ENCODE measurements at regions not wholly inside any gene's neighbourhood (a gene's known extent, or its start where the extent isn't known, plus 50 kb on each side); places are given as distances from the start of the nearest gene placed in this dataset.
A peak's percentile ranks its signal among the peaks of the same experiment; 100 is the strongest.

DNA sequence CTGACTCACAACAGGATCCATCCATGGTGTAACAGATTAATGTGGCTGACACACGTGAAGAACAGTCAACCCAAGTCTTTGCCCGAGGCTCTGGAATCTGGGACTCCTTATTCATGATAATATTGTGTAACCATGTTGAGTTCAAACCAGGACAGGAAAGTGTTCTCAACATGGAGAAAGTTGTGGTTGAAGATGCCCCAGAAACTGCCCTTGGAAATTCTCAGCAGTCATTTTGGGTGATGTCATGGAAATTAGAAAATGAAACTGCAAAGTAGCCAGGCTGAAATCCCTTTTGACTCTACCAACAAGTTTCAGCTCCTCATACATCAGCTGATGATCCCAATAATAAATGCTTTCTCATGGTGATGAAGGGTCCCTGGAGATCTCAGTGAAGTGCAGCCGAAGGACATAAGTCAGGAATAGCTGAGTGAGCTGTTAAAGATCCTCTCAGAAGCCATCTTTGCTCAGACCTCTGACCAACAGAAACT lies 307.7 kb downstream of the TNS1 start:
- peak overlapping the region in 12 of 21 experiments; percentile 4 to 62 (median 23) for H3K27ac ChIP-seq

DNA sequence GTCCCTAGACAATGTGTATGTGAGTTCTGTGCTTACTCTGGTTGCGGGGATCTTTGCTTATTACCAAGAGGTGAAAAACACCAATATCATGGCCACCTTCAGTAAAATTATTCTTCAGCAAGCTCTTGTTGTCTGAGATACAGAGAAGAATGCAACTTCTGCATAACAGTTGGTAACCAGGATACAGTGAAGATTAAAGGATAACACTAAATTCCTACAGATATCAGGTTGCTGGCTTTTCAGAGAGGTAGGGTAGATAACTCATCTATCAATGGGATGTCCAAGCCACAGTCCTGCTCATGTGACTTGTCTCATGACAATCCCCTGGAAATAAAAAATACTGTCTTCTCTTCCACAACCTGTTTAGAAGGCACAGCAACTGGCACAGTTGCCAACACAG lies 308.5 kb downstream of the TNS1 start:
- H3K27ac ChIP-seq: peak overlapping the region in 5 of 21 experiments; percentile 4 to 62 (median 36)
- no peak overlapping the region for H3K4me3 ChIP-seq

More for the DNA sequence above, 307.7 kb downstream of the TNS1 start:
- no peak overlapping the region for H3K4me3 ChIP-seq

DNA sequence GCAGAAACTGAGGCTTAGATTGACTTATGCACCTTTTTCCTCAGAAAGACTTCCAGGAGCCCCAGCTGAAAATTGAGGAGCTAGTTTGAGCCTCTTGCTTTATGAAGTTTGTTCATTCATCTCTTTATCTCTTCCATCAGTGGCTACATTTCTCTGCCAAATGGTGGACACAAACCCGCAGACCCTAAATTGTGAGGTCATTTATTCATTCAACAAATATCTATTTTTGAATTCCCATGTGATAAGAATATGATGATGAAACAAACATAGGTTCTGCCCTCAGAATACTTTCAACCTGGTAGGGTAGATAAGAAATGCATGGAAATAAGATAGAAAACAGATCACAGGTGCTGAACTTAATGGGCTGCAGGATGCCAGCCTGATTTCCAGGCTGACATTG lies 309.4 kb downstream of the TNS1 start:
- peak overlapping the region in 1 of 21 experiments; percentile 30 for H3K27ac ChIP-seq
- H3K4me3 ChIP-seq: no peak overlapping the region

DNA sequence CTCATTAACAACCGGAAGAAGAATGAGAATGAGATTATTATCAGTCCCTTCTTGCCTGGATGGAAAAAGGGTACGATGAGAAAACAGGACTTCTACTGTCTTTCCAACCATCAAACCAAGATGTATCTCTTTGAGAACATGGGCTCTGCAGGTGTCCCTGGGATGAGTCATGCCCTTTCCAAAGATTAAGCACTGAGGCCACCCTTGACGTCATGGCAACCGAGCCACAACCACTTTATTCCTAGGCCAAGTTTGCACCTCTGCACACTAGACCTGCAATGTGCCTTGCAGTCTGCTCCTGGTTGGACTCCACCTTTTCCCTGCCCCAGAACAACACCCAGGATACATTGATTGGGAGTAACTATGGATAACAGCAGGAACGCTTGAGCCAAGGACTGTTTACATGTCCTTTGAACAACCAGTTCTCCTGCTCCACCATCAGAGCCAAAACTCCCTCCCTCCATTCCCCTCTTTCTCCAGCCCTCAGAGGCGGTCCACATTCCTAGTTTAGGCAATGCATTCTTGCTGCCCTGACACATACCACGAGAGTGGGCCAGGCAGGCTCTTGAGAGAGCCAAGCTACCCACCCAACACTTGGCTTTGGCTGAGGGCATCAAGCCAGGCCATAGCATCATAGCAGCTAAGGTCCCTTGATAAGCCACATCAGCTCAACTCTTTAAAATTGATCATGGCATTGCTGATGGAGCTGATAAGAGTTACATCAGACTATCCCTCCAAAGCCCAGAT lies 310.7 kb downstream of the TNS1 start:
- H3K27ac ChIP-seq: peak overlapping the region in 5 of 21 experiments; percentile 29 to 60 (median 44)
- no peak overlapping the region for H3K4me3 ChIP-seq

DNA sequence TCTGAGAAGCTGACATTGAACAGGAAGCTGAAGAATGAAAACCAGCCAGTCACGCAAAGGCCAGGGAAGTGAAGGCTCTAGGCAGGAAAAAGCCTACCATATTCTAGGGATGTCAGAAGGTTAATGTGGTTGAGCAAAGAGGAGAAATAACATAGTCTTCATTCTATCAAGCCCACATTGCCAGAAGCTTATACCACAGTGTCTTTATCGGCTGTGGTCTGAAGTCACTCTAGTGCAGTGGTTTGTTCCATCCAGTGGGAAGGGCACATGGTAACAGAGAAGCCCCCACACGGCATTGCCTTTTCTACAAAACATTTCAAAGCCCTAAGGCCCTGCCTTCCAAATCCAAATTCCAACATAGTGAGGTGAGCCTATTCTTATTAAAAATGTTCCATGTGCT lies 311.3 kb downstream of the TNS1 start:
- Histone ChIP-seq H3K27ac (peak overlapping the region in 3 of 21 experiments; percentile 6 to 60 (median 39)), H3K4me3 (no peak overlapping the region)

DNA sequence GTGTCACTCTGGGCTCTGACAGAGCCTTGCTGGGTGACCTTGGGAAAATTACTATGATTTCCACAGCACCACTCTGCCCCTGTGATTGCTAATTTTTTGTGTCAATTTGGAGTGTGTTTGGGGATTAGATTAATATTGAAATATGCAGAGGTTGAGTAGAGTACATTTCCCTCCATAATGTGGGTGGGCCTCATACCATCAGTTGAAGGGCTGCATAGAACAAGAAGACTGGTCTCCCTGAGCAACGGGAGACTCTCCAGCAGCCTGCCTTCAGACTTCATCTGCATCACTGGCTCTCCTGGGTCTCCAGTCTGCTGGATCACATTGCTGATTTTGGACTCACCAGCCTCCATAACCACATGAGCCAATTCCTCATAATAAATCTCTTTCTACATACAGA lies 313.7 kb downstream of the TNS1 start:
- Histone ChIP-seq H3K4me3 (no peak overlapping the region), H3K27ac (no peak overlapping the region)

DNA sequence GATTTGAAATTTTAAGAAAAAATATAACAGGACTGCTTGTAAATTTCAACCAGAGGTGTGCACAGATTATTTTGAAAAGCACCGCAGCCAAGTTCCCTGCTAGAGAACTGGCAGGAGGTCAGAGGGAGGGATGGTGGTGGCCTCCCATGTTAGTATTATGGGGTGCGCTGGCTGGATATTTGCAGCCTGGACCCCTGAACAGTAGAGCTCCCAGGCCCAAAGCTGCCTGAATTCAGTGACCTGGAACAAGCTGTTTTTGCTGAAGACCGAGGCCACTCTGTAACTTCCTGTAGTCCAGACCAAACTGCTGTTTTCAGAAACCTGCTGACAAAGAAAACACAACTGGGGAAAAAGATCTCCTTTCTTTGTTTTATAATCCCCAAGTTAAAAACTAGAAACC lies 314.3 kb downstream of the TNS1 start:
- H3K27ac ChIP-seq: no peak overlapping the region

DNA sequence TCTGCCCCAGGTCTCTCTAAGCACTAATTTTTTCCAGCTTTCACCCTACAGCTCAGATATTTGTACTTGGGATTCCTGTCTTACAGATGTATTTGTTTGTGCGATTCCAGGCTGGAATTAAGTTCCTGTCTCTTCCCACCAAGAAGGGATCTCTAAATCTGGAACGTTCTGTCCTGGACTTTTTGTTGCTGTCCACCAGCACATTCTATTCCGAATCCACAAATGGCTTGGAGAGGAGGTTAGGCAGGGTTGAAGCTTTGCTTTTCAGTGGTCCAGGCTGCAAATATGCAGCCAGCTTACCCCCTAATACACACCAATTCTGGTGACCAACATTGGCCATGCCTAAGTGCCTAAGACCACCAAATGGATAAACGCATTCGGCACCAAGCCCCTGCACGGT lies 315.0 kb downstream of the TNS1 start:
- no peak overlapping the region for H3K4me3 ChIP-seq
- no peak overlapping the region for H3K27ac ChIP-seq

More for the DNA sequence above, 314.3 kb downstream of the TNS1 start:
- no peak overlapping the region for H3K4me3 ChIP-seq

DNA sequence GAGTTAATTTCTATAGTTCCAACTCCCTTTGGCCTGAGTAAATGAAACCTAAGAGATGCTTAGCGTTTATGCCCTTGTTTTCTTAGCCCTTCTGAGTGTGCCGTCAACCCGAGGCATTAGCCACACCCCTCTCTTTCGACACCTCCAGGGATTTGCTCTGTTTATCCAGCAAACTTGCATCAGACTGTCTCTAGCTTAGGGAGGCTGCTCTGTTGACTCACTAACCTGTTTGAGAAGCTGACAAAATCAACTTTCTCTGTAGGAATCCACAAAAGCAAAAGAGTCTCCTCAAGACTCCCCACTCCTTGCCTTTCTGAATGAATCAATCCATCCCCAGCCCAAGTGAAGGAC lies 317.6 kb downstream of the TNS1 start:
- H3K4me3 ChIP-seq: no peak overlapping the region
- peak overlapping the region in 10 of 21 experiments; percentile 32 to 70 (median 46) for H3K27ac ChIP-seq

DNA sequence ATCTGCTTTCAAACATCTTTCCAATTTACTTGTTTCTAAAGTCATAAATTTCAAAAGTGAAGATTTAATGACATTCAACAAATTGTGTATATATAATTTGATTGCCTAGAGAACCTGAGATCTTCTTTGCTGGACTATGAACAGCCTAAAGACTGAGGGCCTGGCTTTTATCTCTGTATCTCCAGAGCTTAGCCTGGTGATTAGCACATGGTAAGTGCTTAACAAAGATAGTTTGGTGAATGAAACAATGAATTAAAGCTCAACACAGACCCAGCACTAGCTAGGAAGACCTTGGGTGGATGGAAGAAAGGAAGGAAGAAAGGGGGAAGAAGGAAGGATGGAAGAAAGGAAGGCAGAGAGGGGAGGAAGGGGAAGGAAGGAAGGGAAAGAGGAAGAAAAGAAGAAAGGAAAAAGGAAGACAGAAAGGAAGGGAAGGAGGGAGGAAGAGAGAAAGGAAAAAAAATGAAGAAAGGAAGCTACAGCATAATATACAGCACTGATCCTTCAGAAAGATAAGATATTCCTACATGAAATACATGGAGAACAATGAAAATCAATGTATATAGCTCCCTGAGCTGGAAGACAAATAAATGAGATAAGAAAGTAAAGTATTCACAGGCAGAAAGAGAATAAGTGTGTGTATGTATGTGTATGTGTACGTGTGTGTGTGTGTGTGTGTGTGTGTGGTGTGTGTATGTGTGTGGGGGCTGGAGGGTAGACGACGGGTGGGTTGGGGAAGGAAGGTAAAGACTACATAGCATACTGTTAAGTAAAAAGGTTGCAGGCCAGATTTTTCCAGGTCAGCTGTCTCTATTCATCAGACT lies 318.2 kb downstream of the TNS1 start:
- peak overlapping the region in 13 of 21 experiments; percentile 12 to 70 (median 43) for H3K27ac ChIP-seq
- no peak overlapping the region for H3K4me3 ChIP-seq

DNA sequence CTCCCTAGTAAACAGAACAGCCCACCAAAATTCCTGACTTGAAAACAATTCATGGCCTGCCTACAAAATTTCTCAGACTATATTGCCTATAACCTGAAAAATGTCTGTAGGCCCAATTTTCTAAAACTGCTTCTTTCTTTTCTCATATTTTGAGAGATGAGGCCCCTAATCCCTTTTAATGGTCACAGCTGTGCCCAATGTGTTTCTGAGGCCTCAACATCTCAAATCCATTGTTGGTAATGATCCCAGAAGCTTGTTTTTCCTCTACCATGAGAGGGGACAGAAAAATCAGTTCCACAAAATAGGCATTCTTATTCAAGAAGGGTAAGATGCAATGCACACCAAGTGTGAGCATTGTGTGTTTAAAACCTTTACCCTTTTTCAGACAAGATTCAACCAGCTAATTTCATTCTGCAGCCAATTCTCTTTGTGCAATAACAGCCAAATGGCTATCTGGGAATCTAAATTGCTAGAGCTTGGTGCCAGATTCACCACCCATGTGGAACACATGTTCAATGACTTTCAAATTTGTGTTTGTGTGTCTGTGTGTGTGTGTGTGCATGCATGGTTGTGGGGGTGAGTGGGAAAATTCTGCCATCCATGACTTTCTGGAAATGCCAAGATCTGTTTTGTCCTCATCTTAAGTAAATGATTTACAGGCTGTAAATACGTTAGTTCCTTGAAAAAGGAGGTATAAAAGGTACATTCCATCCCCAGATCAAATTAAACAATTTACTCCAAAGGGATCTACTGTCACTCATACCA lies 319.5 kb downstream of the TNS1 start:
- Histone ChIP-seq H3K4me3 (no peak overlapping the region), H3K27ac (peak overlapping the region in 9 of 21 experiments; percentile 18 to 70 (median 35))

DNA sequence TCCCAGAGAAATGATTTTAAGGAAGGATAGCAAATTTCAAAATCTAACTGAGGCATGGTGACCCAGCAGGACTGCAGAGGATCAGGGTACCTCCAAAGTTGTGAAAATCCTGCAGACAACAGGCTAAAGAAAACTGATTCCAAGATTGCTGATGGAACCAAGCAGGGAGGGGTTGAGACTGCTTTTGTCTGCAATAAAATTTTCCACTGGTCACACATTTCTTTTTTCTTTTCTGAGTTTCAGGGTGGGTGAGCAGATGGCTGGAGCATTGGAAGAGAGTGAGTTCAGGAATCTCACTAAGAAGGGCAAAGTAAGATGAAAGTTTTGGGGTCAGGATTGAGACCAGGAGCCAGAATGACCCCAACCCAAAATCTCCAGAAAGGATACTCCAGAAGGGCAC lies 321.0 kb downstream of the TNS1 start:
- Histone ChIP-seq H3K4me3 (no peak overlapping the region), H3K27ac (peak overlapping the region in 6 of 21 experiments; percentile 3 to 42 (median 20))

DNA sequence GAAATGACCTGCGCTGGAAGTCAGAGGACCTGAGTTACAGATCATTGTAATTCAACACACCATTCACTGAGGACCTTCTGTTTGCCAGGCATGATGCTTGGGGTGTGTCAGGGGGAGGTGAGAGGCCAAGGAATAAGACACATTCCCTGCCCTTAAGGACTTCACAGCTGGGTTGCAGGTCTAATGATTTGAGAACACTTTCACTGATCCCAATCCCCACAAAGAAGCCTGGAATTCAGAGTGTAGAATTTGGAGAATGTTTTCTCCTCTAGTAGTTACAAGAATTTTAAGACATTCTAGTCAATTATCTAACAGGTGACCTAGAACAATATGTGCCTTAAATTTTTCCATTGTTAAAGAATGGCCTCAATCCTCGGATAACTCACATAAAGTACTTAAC lies 322.4 kb downstream of the TNS1 start:
- no peak overlapping the region for H3K4me3 ChIP-seq
- H3K27ac ChIP-seq: no peak overlapping the region

DNA sequence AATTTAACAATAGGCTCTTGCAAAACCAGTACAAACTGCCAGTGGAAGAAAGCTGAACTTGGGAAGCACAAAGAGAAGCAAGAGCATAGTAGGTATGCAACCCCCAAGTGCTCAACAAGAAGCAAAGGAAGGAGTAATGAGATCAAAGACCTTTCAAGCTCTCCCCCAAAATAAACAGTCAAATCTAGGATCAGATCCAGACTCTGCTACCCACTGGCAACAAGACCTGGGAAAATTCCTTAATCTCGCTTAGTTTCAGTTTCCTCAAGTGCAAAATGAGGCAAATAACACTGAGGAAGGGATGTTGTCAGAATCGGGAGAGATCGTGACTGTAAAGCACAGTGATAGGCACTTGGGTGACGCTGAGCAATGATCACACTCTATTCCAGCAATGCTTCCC lies 329.2 kb downstream of the TNS1 start:
- Histone ChIP-seq H3K27ac (peak overlapping the region in 5 of 21 experiments; percentile 10 to 64 (median 55)), H3K4me3 (no peak overlapping the region)

DNA sequence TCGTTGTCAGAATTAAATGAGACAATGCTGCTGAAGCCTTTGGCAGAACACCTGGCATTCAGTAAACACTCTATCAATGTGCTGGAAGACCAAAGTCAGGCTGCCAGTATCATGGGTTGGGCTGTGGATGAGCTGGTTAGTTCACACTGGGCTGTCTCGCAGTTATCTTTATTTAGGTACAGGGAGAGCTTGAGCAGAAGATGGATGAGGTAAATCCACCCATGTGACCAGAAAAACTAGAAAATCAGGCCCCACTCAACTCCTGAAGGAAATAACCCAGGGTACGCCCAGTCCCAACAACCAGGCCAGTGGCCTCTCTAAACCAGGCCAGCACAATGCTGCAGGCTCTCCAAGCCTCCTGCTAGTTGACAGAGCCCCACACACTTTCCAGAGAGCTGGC lies 330.3 kb downstream of the TNS1 start:
- no peak overlapping the region for H3K4me3 ChIP-seq
- H3K27ac ChIP-seq: peak overlapping the region in 11 of 21 experiments; percentile 14 to 71 (median 50)

DNA sequence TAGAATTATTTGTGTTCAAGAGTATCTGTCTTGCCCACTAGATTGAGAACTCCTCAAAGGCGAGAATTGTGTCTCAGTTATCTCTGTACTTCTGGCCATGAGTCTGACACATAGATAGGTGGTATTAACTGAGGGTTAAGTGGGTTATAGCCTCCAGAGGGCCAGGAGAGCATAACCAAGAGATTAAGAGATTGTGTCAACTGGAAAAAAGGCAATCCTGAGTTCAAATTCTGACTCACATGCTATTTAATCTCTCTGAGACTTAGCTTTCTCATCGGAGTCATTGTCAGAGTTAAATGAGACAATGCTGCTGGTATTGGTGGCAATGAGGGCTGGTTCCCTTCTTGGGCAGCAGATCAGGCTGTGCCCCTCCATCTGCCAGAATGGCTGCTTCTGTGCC lies 330.9 kb downstream of the TNS1 start:
- H3K27ac ChIP-seq: peak overlapping the region in 12 of 21 experiments; percentile 16 to 71 (median 46)
- no peak overlapping the region for H3K4me3 ChIP-seq

DNA sequence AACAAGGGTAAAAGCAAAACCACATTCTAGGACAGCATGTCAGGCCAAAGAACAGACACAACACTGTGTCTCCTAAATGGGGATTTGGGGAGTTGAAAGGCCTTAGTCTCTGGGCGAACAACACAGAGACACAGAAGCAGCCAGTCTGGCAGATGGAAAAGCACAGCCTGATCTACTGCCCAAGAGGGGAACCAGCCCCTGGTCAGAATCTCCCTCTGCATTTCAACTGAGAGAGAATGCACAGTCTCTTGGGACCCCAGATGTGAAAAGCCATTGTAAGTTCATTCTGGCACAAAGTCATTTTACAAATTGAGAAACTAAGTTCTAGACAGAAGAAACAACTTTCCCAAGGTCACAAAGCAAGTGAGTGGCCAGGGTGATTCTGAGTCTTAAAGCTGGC lies 331.7 kb downstream of the TNS1 start:
- peak overlapping the region in 3 of 21 experiments; percentile 23 to 71 (median 25) for H3K27ac ChIP-seq
- no peak overlapping the region for H3K4me3 ChIP-seq

DNA sequence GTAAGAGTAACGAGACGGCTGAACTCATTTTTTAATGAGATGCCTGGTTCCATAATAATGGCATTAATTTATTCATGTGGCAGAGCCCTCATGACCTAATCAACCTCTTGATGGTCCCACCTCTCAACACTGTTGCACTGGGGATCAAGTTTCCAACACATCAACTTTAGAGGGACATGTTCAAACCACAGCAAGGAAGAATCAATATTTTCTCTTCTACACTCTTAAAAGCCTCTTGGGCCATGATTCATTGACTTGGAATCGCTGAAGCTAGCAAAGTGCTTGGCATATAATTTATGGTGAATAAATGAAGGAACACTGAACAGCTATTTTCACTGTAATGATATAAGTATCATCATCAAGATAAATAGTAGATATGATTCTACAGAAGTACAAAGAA lies 333.0 kb downstream of the TNS1 start:
- Histone ChIP-seq H3K4me3 (no peak overlapping the region), H3K27ac (no peak overlapping the region)

DNA sequence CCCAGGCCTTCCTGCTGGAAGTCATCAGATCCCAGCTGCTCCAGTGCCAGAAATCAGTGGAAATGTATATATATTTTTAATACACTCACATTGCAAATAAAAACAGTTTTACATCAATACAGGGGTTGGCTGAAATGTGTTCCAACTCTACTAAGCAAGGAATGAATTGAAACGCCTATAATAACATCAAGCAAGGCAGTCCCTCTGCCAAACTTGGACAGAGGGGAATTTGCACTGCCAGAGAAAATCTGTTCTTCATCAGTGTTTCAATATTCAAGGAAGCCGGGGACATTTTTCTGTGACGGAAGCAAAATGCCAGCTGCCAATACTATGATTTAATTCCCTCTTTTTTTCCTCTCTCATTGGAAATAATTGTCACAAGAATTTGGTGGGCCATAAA lies 335.3 kb downstream of the TNS1 start:
- H3K27ac ChIP-seq: peak overlapping the region in 3 of 21 experiments; percentile 38 to 71 (median 40)

DNA sequence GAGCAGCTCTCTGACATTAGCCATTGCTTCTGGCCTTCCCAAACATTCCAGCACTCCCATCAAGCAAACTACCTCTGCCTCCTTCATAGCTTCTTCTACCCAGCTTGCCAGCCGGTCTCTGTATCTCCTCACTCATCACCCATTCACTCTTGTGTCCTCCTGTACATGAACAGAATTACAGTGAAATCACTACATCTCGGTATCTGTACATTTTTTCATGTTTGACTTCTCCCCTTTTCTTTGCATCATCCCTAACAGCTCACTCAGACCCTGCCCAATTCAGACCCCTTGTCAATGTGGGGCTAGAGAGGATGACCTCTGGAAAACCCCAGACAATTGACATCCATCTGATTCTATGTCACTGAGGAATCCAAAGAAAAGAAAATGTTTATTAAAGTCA lies 335.8 kb downstream of the TNS1 start:
- H3K27ac ChIP-seq: peak overlapping the region in 5 of 21 experiments; percentile 7 to 45 (median 28)
- H3K4me3 ChIP-seq: no peak overlapping the region

More for the DNA sequence above, 335.3 kb downstream of the TNS1 start:
- H3K4me3 ChIP-seq: no peak overlapping the region

All from skin epidermis (tissue), 12 donors.